Prostate gland (tissue), 2 donors: ENCODE measurements at regions not wholly inside any gene's neighbourhood (a gene's known extent, or its start where the extent isn't known, plus 50 kb on each side); places are given as distances from the start of the nearest gene placed in this dataset.

Source experiments
- POLR2A ChIP-seq: fragments of 450-650 bp; IDR thresholded peaks from one replicate; pipeline ENCODE4 v1.6.1; 2016; ENCODE audit warnings: antibody characterized with exemption, mild to moderate bottlenecking
- POLR2AphosphoS5 ChIP-seq: sonication (generic); formaldehyde crosslinking; IDR thresholded peaks from one replicate; pipeline ENCODE4 v1.6.1; 2017; ENCODE audit warnings: antibody characterized with exemption
- TF ChIP-seq, protein P1 (sequence below), 4 experiments: fragments of 200-600 bp in 2 of 4; fragments of 450-650 bp in 2 of 4; sonication (generic) in 2 of 4; IDR thresholded peaks; 1 replicate in 3 of 4; 2 replicates in 1 of 4; pipeline ENCODE4 v1.5.1; 2016 to 2019; ENCODE audit warnings: antibody characterized with exemption in 4 of 4, mild to moderate bottlenecking in 2 of 4, moderate library complexity in 2 of 4

DNA sequence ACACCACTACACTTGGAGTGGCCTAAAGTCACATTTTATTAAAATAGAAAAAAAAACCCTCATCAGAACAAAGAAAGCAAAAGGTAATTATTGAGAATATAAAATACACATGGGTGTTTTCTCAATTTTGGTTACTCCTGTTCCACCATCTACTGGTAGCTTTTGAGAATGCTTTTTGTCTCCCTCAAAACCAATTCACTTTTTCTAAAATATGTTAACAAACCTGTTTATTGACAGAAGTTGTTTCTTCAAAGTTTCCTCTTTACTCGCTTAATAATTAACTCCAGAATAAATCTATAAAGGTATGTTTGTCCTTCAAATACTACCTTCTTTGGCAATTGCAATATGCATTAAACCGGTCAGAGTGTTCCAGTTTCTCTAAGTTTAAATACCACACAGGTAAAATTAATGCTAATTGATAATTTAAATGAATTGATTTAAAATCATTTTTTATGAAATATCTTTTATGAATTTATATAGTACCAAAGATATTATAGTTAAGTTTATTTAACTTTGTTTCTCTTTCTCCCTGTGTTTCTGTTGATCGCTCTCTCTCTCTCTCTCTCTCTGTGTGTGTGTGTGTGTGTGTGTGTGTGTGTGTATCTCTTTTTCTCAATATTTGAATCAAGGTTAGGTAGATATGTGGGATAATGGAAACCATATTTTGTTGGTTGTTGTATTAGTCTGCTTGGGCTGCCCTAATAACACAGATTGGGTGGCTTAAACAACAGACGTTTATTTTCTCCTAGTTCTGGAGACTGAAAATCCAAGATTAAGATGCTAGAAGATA lies 487.4 kb downstream of the PRDM9 start:
- no peak for TF ChIP-seq POLR2A
- TF ChIP-seq POLR2AphosphoS5 = no peak
- TF ChIP-seq, protein P1, sequence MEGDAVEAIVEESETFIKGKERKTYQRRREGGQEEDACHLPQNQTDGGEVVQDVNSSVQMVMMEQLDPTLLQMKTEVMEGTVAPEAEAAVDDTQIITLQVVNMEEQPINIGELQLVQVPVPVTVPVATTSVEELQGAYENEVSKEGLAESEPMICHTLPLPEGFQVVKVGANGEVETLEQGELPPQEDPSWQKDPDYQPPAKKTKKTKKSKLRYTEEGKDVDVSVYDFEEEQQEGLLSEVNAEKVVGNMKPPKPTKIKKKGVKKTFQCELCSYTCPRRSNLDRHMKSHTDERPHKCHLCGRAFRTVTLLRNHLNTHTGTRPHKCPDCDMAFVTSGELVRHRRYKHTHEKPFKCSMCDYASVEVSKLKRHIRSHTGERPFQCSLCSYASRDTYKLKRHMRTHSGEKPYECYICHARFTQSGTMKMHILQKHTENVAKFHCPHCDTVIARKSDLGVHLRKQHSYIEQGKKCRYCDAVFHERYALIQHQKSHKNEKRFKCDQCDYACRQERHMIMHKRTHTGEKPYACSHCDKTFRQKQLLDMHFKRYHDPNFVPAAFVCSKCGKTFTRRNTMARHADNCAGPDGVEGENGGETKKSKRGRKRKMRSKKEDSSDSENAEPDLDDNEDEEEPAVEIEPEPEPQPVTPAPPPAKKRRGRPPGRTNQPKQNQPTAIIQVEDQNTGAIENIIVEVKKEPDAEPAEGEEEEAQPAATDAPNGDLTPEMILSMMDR (IDR thresholded peaks at IDR 0.05) = peak in 3 of 4 experiments; percentile 7 to 26 (median 11)
